Suprapubic skin (tissue), 3 donors: ENCODE measurements at regions not wholly inside any gene's neighbourhood (a gene's known extent, or its start where the extent isn't known, plus 50 kb on each side); places are given as distances from the start of the nearest gene placed in this dataset.

Experiments
- POLR2AphosphoS5 ChIP-seq, 3 donors: sonication (generic); formaldehyde crosslinking; IDR thresholded peaks; one replicate each; pipeline ENCODE4 v1.6.1; 2017; ENCODE audit warnings: antibody characterized with exemption in 3 of 3
- TF ChIP-seq, protein P1 (sequence below), 2 donors: fragments of 200-600 bp in 1 of 2; fragments of 450-650 bp in 1 of 2; sonication (generic) in 1 of 2; IDR thresholded peaks; one replicate each; pipeline ENCODE4 v1.5.1; 2016 to 2019; ENCODE audit warnings: antibody characterized with exemption in 2 of 2, mild to moderate bottlenecking in 1 of 2, moderate library complexity in 1 of 2

DNA sequence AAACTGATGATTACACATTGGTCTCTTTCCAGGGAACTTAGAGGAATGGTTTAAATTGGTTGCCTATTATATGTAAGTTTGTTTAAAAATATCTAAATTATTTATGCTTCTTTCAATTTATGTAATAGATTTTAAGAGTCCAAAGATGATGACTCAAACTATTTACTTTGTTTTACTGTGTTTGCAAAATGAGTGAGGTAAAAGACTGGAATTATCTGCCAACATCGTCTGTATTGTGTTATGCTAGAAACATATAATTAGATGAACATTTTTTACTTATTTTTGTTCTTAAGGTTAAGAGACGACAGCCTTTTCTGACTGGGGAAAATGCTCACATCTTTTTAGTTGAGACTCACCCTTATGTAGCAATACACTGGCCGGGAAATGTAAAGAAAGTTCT lies 51.1 kb upstream of the SYTL5 start:
- TF ChIP-seq, protein P1, sequence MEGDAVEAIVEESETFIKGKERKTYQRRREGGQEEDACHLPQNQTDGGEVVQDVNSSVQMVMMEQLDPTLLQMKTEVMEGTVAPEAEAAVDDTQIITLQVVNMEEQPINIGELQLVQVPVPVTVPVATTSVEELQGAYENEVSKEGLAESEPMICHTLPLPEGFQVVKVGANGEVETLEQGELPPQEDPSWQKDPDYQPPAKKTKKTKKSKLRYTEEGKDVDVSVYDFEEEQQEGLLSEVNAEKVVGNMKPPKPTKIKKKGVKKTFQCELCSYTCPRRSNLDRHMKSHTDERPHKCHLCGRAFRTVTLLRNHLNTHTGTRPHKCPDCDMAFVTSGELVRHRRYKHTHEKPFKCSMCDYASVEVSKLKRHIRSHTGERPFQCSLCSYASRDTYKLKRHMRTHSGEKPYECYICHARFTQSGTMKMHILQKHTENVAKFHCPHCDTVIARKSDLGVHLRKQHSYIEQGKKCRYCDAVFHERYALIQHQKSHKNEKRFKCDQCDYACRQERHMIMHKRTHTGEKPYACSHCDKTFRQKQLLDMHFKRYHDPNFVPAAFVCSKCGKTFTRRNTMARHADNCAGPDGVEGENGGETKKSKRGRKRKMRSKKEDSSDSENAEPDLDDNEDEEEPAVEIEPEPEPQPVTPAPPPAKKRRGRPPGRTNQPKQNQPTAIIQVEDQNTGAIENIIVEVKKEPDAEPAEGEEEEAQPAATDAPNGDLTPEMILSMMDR (IDR thresholded peaks at IDR 0.05): no peak
- TF ChIP-seq POLR2AphosphoS5 (IDR thresholded peaks at IDR 0.05): no peak
